ENCODE measurements at regions not wholly inside any gene's neighbourhood (a gene's known extent, or its start where the extent isn't known, plus 50 kb on each side); places are given as distances from the start of the nearest gene placed in this dataset.
"Not testable (repeated sequence)": the region's sequence is repeated elsewhere in the genome, so short reads cannot be mapped to it uniquely, and the experiment has no call there.

GRCh38 chr14:106343626-106344025 is 817.2 kb downstream of the TMEM121 start:
- H3K27ac Mint-ChIP-seq = no peak overlapping the region
- CTCF ChIA-PET = no interaction called here
- peaks cover 20% of the 10 kb centered on the region for H3K27me3 Mint-ChIP-seq

DNA sequence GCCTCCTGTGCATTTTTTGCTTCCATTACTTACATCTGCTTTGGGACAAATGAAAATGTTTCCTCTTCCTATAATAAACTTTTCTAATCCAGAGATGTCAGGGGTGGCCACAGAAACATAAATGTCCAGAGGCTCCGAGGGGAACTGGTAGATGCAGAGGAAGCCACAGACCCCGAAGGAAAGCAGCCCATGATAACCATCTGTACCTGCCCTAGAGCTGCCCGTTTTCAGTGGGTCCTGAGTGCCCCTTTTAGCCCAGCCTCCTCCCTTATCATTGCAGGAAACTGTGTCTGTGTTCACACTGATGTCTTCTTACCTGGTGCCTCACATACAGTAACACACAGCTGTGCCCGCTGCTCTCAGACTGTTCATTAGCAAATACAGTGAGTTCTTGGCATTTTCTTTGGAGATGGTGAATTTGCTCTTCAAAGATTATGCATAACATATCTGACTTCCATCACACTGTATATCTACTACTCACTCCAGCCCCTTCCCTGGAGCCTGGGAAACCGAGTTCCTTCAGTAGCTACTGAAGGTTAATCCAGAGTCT is 817.8 kb downstream of the TMEM121 start:
- DNase-seq, H3K36me3 Mint-ChIP-seq, H3K4me3 Mint-ChIP-seq, H3K4me1 Mint-ChIP-seq, CTCF ChIA-PET, H3K27ac Mint-ChIP-seq, H3K9me3 Mint-ChIP-seq: not testable (repeated sequence)
- H3K27me3 Mint-ChIP-seq = peaks cover 20% of the 10 kb centered on the region

More at GRCh38 chr14:106343626-106344025, 817.2 kb downstream of the TMEM121 start:
- no peak for DNase-seq
- Mint-ChIP-seq H3K9me3 (no peaks in the 10 kb centered on the region), H3K36me3 (no peaks in the 10 kb centered on the region), H3K4me3 (no peak overlapping the region), H3K4me1 (no peaks in the 10 kb centered on the region)

DNA sequence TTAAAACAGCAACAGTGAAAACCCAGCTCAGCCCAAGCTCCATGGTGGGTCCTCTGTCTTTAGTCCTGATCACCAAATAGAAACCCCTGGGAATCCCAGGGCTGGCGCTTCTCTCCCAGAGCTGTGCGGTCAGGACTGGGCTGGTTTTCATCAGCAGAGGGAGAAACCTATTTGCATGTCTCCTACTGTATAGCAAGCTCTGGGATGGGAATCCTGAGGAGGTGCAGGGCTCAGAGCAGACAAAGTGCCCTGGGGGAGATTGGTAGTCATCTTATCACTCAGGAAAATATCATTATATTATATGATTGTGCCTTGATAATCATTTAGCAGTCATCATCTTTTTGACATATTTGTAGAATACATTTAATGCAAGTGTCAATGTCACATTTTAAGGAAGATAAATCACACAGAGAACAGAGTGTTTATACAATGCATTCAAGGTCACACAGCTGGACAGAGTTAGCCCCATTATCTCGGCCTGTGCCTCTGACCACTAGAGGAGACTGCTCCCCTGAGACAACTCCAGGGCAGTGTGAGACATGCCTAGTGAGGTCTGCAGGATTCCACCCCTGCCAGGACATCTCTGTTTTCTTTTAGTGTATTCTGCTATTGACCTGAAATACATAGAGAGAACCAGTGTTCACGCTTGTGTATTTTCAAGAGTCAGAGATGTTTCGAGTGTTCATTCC is 818.6 kb downstream of the TMEM121 start:
- not testable (repeated sequence) for H3K4me3 Mint-ChIP-seq, H3K9me3 Mint-ChIP-seq, H3K27ac Mint-ChIP-seq, H3K36me3 Mint-ChIP-seq, DNase-seq, H3K4me1 Mint-ChIP-seq
- H3K27me3 Mint-ChIP-seq = peaks cover 20% of the 10 kb centered on the region
- CTCF ChIA-PET = interaction anchor here (0.7 kb wide), 1 partner anchor 66 kb away, joined by 3 read pairs; no protein-coding TSS in a partner anchor

GRCh38 chr14:106346084-106346483 is 819.7 kb downstream of the TMEM121 start:
- Mint-ChIP-seq H3K9me3 (no peaks in the 10 kb centered on the region), H3K4me3 (no peak overlapping the region), H3K27me3 (peaks cover 17% of the 10 kb centered on the region), H3K27ac (no peak overlapping the region), H3K4me1 (no peaks in the 10 kb centered on the region), H3K36me3 (no peaks in the 10 kb centered on the region)
- CTCF ChIA-PET = interaction anchor here (1.6 kb wide), 1 partner anchor 38 kb away, joined by 4 read pairs; no protein-coding TSS in a partner anchor
- DNase-seq = no peak

- no peak for DNase-seq
- Mint-ChIP-seq H3K9me3 (no peaks in the 10 kb centered on the region), H3K27me3 (peaks cover 17% of the 10 kb centered on the region), H3K4me1 (no peaks in the 10 kb centered on the region), H3K36me3 (no peaks in the 10 kb centered on the region), H3K4me3 (no peak overlapping the region), H3K27ac (no peak overlapping the region)
- CTCF ChIA-PET = interaction anchor here (1.3 to 1.6 kb wide), 3 partner anchors 38 to 71 kb away, joined by 3 to 5 read pairs (median 4); no protein-coding TSS in a partner anchor
These were observed 820.3 kb downstream of the TMEM121 start for GRCh38 chr14:106346534-106347290.

- CTCF ChIA-PET = interaction anchor here (1.3 to 1.6 kb wide), 3 partner anchors 39 to 70 kb away, joined by 3 to 5 read pairs (median 4); no protein-coding TSS in a partner anchor
- Mint-ChIP-seq H3K9me3 (no peaks in the 10 kb centered on the region), H3K27ac (no peak overlapping the region), H3K36me3 (no peaks in the 10 kb centered on the region), H3K4me1 (no peaks in the 10 kb centered on the region), H3K4me3 (no peak overlapping the region), H3K27me3 (peaks cover 17% of the 10 kb centered on the region)
- no peak for DNase-seq
These were observed 821.0 kb downstream of the TMEM121 start for GRCh38 chr14:106347291-106347778.

- Mint-ChIP-seq H3K27ac (no peak overlapping the region), H3K36me3 (no peaks in the 10 kb centered on the region), H3K4me1 (no peaks in the 10 kb centered on the region), H3K4me3 (no peak overlapping the region), H3K27me3 (peaks cover 17% of the 10 kb centered on the region), H3K9me3 (no peaks in the 10 kb centered on the region)
- no peak for DNase-seq
- CTCF ChIA-PET = interaction anchor here (0.7 to 1.6 kb wide), 2 partner anchors 26 to 40 kb away, joined by 3 to 4 read pairs; no protein-coding TSS in a partner anchor
These were observed 821.7 kb downstream of the TMEM121 start for GRCh38 chr14:106347890-106348755.

DNA sequence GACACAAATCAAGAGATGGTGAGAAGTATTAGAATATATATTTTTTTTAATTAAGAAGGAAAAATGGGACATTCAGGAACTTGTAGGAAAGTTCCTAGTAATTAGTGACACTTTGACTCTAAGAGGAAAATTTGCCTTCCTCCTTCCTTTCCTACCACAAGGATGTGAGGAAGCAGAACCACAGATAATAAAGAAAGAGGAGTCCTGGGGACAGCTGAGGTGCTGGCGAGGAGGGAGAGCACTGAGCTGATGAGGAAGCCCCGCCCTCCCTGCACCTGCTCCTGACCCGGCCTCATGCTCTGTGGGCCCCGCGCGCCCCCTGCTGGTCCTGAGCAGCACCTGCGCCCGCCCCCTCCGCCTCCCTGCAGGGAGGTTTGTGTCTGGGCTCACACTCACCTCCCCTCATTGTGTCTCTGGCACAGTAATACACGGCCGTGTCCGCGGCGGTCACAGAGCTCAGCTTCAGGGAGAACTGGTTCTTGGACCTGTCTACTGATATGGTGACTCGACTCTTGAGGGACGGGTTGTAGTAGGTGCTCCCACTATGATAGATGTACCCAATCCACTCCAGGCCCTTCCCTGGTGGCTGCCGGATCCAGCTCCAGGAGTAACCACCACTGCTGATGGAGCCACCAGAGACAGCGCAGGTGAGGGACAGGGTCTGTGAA is 822.6 kb downstream of the TMEM121 start:
- peaks cover 13% of the 10 kb centered on the region for H3K27me3 Mint-ChIP-seq
- H3K4me3 Mint-ChIP-seq, H3K36me3 Mint-ChIP-seq, H3K9me3 Mint-ChIP-seq, H3K4me1 Mint-ChIP-seq, CTCF ChIA-PET, H3K27ac Mint-ChIP-seq: not testable (repeated sequence)
- peak; percentile 86 for DNase-seq

- H3K9me3 Mint-ChIP-seq, H3K4me1 Mint-ChIP-seq, CTCF ChIA-PET, H3K36me3 Mint-ChIP-seq, H3K27ac Mint-ChIP-seq, DNase-seq, H3K4me3 Mint-ChIP-seq: not testable (repeated sequence)
- H3K27me3 Mint-ChIP-seq = peaks cover 12% of the 10 kb centered on the region
These were observed 823.5 kb downstream of the TMEM121 start for GRCh38 chr14:106349678-106350457.

- DNase-seq, H3K4me3 Mint-ChIP-seq, H3K36me3 Mint-ChIP-seq, H3K27ac Mint-ChIP-seq, H3K4me1 Mint-ChIP-seq, H3K9me3 Mint-ChIP-seq: not testable (repeated sequence)
- CTCF ChIA-PET = interaction anchor here (1.0 to 1.1 kb wide), 2 partner anchors 22 to 47 kb away, joined by 3 read pairs; no protein-coding TSS in a partner anchor
- H3K27me3 Mint-ChIP-seq = peaks cover 27% of the 10 kb centered on the region
These were observed 828.8 kb downstream of the TMEM121 start for GRCh38 chr14:106355007-106355791.

DNA sequence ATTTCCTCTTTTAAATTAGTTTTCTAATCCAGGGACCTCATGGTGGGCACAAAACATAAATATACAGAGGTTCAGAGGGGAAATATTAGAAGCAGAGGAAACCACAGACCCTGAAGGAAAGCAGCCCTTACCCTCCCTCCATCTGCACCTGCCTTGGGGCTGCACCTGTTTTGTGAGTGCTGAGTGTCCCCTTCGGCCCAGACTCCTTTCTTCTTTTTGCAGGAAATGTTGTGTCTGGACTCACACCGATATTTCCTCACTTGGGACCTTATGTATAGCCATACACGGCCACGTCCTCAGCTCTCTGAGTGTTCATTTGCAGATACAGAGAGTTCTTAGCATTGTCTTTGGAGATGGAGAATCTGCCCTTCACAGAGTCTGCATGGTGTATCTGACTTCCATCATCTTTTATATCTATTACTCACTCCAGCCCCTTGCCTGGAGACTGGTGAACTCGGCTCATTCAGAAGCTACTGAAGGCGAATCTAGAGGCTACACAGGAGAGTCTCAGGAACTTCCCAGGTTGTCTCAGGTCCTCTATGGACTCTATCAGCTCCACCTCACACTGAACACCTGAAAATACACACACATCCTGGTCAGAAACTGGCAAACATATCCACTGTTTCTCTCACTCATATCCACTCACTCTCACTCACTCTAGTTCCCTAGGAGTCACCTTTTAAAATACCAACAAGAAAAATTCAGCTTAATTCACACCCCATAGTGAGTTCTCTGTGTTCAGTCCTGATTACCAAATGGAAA is 829.7 kb downstream of the TMEM121 start:
- H3K27me3 Mint-ChIP-seq = peaks cover 27% of the 10 kb centered on the region
- not testable (repeated sequence) for H3K36me3 Mint-ChIP-seq, H3K4me1 Mint-ChIP-seq, DNase-seq, H3K4me3 Mint-ChIP-seq, H3K27ac Mint-ChIP-seq, H3K9me3 Mint-ChIP-seq
- CTCF ChIA-PET = interaction anchor here (0.7 to 1.6 kb wide), 3 partner anchors 15 to 99 kb away, joined by 3 to 4 read pairs (median 3); no protein-coding TSS in a partner anchor

- H3K4me3 Mint-ChIP-seq, H3K36me3 Mint-ChIP-seq, H3K27ac Mint-ChIP-seq, H3K9me3 Mint-ChIP-seq, DNase-seq, H3K4me1 Mint-ChIP-seq: not testable (repeated sequence)
- peaks cover 27% of the 10 kb centered on the region for H3K27me3 Mint-ChIP-seq
- CTCF ChIA-PET = interaction anchor here (0.7 to 1.6 kb wide), 3 partner anchors 15 to 99 kb away, joined by 3 to 4 read pairs (median 3); no protein-coding TSS in a partner anchor
These were observed 830.2 kb downstream of the TMEM121 start for GRCh38 chr14:106356643-106356930.
